NCI-H2227 (cell line): ENCODE measurements at regions not wholly inside any gene's neighbourhood (a gene's known extent, or its start where the extent isn't known, plus 50 kb on each side); places are given as distances from the start of the nearest gene placed in this dataset.

Experiments
- DNase-seq: peaks from one replicate; lab custom pipeline; 2025; ENCODE audit not compliant: unreplicated experiment; lab: John Stamatoyannopoulos, UW

DNA sequence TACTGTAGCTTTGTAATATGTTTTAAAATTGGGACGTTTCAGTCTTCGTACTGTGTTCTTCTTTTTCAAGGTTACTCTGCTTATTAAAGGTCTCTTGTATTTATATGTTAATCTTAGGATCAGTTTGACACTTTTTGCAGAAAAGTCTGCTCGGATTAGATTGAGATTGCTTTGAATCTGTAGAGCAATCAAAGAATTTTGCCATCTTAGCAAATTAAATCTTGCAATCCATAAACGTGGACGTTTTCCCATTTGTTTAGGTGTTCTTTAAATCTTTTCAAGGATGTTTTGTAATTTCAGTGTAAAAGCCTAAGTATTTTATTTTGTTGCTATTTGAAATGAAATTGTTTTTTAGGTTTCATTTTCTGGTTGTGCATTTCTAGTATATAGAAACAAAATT lies 78.0 kb upstream of the GTSF1L start:
- no peak for DNase-seq

GRCh38 chr20:43803276-43803675 lies 76.5 kb upstream of the GTSF1L start:
- no peak for DNase-seq

DNA sequence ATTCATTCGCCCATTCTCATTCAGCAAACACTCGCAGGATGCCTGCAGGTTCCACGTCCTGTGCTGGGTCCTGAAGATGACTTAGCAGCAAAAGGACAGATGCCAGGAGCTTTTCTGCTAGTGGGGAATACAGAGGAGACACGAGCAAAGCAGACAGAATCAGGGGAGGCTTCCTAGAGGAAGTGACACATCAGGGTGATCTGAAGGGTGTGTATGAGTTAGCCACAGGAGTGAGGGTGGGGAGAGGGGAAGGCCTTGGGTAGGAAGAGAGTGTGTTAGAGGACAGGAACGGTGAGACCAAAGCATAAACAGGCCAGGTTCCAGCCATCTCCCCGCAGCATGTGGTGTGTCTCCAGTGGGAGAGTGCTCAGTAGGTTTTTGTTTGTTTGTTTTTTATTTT lies 73.4 kb upstream of the GTSF1L start:
- no peak for DNase-seq

DNA sequence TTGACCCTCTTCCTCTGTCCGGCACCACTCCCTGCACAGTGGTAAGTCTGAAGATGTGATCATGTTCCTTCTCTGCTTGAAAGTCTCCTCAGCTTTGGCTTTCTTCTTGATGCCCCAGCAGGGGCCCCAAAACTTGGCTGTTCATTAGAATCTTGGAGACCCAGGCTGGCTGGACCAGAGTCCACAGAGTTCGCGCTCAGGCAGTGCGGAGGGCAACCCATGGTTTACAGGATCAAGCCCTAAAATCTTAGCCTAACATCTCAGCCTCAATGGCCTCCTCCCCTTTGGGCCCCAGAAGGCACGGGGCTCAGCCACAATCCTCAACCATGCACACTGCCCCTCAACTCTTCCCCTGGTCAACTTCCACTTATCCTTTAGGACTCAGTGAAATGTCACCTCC lies 72.9 kb upstream of the GTSF1L start:
- no peak for DNase-seq

- DNase-seq: peak; percentile 54
These were observed 72.4 kb upstream of the GTSF1L start for GRCh38 chr20:43799150-43799711.

DNA sequence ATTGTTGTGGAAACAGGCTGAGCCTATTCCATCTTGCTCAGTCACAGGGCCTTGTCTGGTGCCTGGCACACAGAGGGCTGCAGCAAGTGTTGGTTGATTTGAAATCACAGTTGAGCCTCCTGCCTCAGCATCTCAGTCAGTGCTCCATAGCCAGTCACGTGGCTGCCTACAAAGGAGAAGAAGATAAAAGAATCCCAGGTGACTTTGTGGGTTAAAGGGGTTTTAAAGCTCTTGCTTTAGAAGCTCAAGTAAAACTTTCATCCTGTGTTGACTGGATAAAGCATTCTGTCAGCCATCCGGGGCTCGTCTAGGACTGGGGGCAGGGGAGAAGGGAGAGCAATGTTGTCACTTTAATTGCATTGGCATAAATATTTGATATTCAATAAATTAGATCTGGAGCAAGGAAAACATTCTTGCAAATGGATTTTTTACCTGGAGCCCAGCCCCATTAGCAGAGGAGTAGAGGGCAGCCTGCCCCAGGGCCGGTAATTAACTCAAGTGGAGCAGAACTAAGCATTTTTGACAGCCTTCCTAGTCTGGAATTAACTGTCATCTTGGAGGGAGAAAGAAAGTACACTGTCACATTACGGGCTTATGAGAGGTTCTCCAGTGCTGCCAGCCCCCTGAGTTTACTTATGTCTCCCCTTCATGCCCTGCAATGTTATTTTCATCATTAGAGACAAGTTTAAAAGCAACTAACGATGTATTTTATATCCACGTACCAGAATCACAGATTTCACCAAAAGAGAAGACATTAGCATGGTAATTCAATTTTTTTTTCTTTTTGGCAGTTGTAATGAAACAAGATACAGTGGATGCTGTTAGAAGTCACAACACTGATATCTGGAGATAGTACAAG lies 71.7 kb upstream of the GTSF1L start:
- no peak for DNase-seq

DNA sequence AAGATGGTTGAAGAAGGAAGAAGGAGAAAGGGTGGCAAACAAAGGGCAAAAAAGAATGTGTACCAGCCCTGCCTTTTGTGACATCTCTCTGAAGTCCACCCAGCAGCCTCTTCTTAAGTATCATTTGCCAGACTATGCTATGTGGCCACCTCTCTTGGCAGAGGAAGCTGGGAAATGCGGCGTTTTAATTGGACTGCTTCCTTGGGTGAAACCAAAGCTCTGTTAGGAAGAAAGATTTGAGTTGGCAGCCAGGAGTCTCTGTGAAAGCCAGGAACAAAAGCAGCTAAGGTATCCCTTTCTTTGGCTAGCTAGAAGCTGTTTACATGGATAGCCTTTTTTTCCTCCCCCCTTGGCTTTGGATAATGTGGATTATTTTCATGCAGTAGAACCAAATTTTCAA lies 67.5 kb upstream of the GTSF1L start:
- DNase-seq: no peak

DNA sequence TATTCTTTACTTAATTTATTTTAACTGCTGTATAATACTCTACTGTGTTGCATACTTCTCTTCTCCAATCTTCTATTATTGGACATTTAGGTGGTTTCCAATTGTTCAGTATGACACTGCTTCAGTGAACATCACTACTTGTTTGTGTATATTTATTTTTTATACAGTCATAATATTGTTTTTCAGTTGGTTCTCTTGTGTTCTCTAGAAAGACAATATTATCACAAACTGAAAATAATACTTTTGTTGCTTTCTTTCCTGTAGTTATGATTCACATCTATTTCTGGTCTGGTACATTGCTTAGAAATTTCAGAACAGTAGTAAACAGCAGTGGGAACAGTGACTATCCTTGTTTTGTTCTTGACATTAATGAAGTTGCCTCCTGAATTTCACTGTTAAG lies 62.8 kb upstream of the GTSF1L start:
- DNase-seq: no peak

GRCh38 chr20:43787937-43788336 lies 61.1 kb upstream of the GTSF1L start:
- DNase-seq: no peak

DNA sequence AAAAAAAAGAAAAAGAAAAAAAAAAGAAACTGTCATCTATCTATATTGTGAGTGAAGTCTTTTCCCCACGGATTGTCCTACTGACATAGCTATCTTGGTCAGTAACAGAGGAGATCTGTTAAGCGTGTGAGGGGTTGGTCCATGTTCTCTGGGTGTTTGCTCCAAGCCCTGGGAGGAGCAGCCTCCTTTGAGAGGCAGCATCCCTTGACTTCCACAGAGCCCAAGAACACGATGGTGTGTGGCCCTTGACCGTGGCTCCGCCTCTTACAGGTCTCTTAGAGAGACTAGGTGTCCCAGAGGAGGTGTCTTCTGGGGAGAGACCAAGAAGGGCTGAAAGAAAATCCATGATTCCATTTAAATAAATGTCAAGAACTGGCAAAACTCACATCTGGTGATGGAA lies 60.1 kb upstream of the GTSF1L start:
- no peak for DNase-seq

GRCh38 chr20:43781215-43781614 lies 54.4 kb upstream of the GTSF1L start:
- DNase-seq: no peak

- DNase-seq: no peak
These were observed 51.6 kb upstream of the GTSF1L start for GRCh38 chr20:43778375-43778774.

- no peak for DNase-seq
These were observed 49.9 kb upstream of the GTSF1L start for GRCh38 chr20:43776691-43777090.
